HG03064 (cell line): ENCODE measurements at regions not wholly inside any gene's neighbourhood (a gene's known extent, or its start where the extent isn't known, plus 50 kb on each side); places are given as distances from the start of the nearest gene placed in this dataset.
A peak's percentile ranks its signal among the peaks of the same experiment; 100 is the strongest.

Experiments
- ATAC-seq: cut with Tn5 transposase; IDR thresholded peaks from one replicate; pipeline ENCODE4 v1.9.1; 2021; ENCODE audit warnings: low read depth; ENCODE audit not compliant: unreplicated experiment

GRCh38 chr15:95857124-95857757 lies 473.3 kb upstream of the NR2F2 start:
- no peak for ATAC-seq

GRCh38 chr15:95857758-95858157 lies 472.7 kb upstream of the NR2F2 start:
- ATAC-seq, result no peak

- no peak for ATAC-seq
These were observed 470.1 kb upstream of the NR2F2 start for GRCh38 chr15:95860406-95860805.

- peak; percentile 79 for ATAC-seq
These were observed 466.0 kb upstream of the NR2F2 start for GRCh38 chr15:95864467-95864886.

GRCh38 chr15:95865330-95865739 lies 465.2 kb upstream of the NR2F2 start:
- no peak for ATAC-seq

- ATAC-seq, result no peak
These were observed 463.6 kb upstream of the NR2F2 start for GRCh38 chr15:95866711-95867440.

- ATAC-seq, result no peak
These were observed 462.1 kb upstream of the NR2F2 start for GRCh38 chr15:95868450-95868849.

GRCh38 chr15:95868970-95869369 lies 461.5 kb upstream of the NR2F2 start:
- ATAC-seq, result no peak

GRCh38 chr15:95869920-95870319 lies 460.6 kb upstream of the NR2F2 start:
- ATAC-seq, result no peak

- ATAC-seq, result no peak
These were observed 458.1 kb upstream of the NR2F2 start for GRCh38 chr15:95872366-95872771.

GRCh38 chr15:95874637-95875036 lies 455.9 kb upstream of the NR2F2 start:
- no peak for ATAC-seq

GRCh38 chr15:95875121-95875643 lies 455.3 kb upstream of the NR2F2 start:
- ATAC-seq, result no peak

GRCh38 chr15:95880031-95880570 lies 450.4 kb upstream of the NR2F2 start:
- ATAC-seq, result no peak

- ATAC-seq, result no peak
These were observed 449.9 kb upstream of the NR2F2 start for GRCh38 chr15:95880630-95881029.

- no peak for ATAC-seq
These were observed 447.4 kb upstream of the NR2F2 start for GRCh38 chr15:95883064-95883463.

- ATAC-seq, result no peak
These were observed 446.2 kb upstream of the NR2F2 start for GRCh38 chr15:95884276-95884675.

- ATAC-seq, result no peak
These were observed 442.7 kb upstream of the NR2F2 start for GRCh38 chr15:95887666-95888390.

- ATAC-seq, result no peak
These were observed 441.7 kb upstream of the NR2F2 start for GRCh38 chr15:95888762-95889161.

GRCh38 chr15:95894407-95894956 lies 436.0 kb upstream of the NR2F2 start:
- no peak for ATAC-seq

GRCh38 chr15:95895508-95895907 lies 435.0 kb upstream of the NR2F2 start:
- no peak for ATAC-seq

GRCh38 chr15:95897651-95898050 lies 432.8 kb upstream of the NR2F2 start:
- no peak for ATAC-seq
